Nephron (organoid): ENCODE measurements at regions not wholly inside any gene's neighbourhood (a gene's known extent, or its start where the extent isn't known, plus 50 kb on each side); places are given as distances from the start of the nearest gene placed in this dataset.
A peak's percentile ranks its signal among the peaks of the same experiment; 100 is the strongest.

Experiments
- H3K27ac Mint-ChIP-seq, 3 experiments: 2 replicates each; pipeline ENCODE4 v1.8.0; 2020; ENCODE audit warnings: mixed read lengths in 3 of 3, mild to moderate bottlenecking in 2 of 3, moderate library complexity in 1 of 3
- H3K27me3 Mint-ChIP-seq: 2 replicates; pipeline ENCODE4 v1.8.0; 2021; ENCODE audit warnings: low read depth, mild to moderate bottlenecking, moderate library complexity, mixed read lengths
- H3K36me3 Mint-ChIP-seq: 2 replicates; pipeline ENCODE4 v1.8.0; 2020; ENCODE audit warnings: low read depth, mixed read lengths
- H3K4me1 Mint-ChIP-seq: 2 replicates; pipeline ENCODE4 v1.8.0; 2020; ENCODE audit warnings: mixed read lengths
- H3K4me3 Mint-ChIP-seq, 3 experiments: 2 replicates each; pipeline ENCODE4 v1.8.0; 2020; ENCODE audit warnings: mild to moderate bottlenecking in 3 of 3, mixed read lengths in 3 of 3, moderate library complexity in 2 of 3
- H3K9me3 Mint-ChIP-seq: 2 replicates; pipeline ENCODE4 v1.8.0; 2020; ENCODE audit warnings: mixed read lengths
- TF ChIP-seq, protein P1 (sequence below), 3 experiments: fragments of 200-600 bp; sonication (generic); IDR thresholded peaks; one replicate each; pipeline ENCODE4 v1.5.0; 2021; ENCODE audit warnings: antibody characterized with exemption in 3 of 3; ENCODE audit not compliant: unreplicated experiment in 3 of 3

DNA sequence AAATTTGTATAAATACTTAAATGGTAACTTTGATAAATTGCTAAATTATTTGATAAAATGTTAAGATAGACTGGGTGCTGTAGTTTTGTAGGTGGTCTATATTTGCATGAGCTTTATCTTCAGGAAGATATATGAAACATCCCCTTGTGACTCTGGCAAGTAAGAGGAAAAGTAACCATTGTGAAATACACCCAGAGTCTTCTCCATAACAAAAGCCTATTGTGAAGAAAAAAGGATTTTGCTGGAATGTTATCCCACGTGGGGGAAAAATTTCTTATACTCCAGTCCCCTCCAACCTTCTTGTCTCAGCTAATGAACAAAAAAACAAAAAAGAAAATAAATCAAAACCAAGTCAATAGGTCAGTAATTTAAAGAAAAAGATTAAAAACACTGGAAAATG lies 600.7 kb downstream of the HDGFL1 start:
- H3K9me3 Mint-ChIP-seq = peaks cover 32% of the 10 kb centered on the region
- peaks cover 8% of the 10 kb centered on the region for H3K4me1 Mint-ChIP-seq
- no peaks in the 10 kb centered on the region for H3K27me3 Mint-ChIP-seq
- peak overlapping the region; percentile 4 to 33 (median 29) for H3K27ac Mint-ChIP-seq
- peaks cover 4% of the 10 kb centered on the region for H3K36me3 Mint-ChIP-seq
- H3K4me3 Mint-ChIP-seq = no peak overlapping the region
- TF ChIP-seq, protein P1, sequence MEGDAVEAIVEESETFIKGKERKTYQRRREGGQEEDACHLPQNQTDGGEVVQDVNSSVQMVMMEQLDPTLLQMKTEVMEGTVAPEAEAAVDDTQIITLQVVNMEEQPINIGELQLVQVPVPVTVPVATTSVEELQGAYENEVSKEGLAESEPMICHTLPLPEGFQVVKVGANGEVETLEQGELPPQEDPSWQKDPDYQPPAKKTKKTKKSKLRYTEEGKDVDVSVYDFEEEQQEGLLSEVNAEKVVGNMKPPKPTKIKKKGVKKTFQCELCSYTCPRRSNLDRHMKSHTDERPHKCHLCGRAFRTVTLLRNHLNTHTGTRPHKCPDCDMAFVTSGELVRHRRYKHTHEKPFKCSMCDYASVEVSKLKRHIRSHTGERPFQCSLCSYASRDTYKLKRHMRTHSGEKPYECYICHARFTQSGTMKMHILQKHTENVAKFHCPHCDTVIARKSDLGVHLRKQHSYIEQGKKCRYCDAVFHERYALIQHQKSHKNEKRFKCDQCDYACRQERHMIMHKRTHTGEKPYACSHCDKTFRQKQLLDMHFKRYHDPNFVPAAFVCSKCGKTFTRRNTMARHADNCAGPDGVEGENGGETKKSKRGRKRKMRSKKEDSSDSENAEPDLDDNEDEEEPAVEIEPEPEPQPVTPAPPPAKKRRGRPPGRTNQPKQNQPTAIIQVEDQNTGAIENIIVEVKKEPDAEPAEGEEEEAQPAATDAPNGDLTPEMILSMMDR (IDR thresholded peaks at IDR 0.05; ENCODE audit: unreplicated experiment in 3 of 3) = no peak

DNA sequence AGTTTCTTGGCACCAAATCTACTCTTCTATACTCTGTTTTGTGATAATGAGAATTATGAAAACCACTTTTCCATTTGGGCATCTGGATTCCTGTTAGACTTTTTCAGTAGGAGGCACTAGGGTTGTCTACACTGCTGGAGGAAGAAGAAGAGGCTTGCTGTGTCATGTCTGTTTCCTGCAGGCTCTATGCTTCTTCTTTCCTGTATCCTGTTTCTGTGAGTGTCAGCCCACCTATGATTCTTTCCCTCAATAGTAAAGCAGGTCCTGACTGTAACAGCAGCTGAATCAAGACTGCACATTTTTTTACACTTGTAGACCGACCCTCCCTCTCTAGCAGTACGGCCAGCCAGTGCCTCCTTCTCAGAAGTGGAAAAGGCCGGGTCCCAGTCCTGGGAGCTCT lies 603.9 kb downstream of the HDGFL1 start:
- no peak overlapping the region for H3K4me3 Mint-ChIP-seq
- H3K27ac Mint-ChIP-seq = peak overlapping the region; percentile 53 to 73 (median 69)
- peaks cover 9% of the 10 kb centered on the region for H3K9me3 Mint-ChIP-seq
- peaks cover 29% of the 10 kb centered on the region for H3K4me1 Mint-ChIP-seq
- TF ChIP-seq, protein P1 (IDR thresholded peaks at IDR 0.05; ENCODE audit: unreplicated experiment in 3 of 3) = no peak
- H3K36me3 Mint-ChIP-seq = peaks cover 4% of the 10 kb centered on the region
- no peaks in the 10 kb centered on the region for H3K27me3 Mint-ChIP-seq

GRCh38 chr6:23174781-23175361 lies 605.5 kb downstream of the HDGFL1 start:
- peaks cover 29% of the 10 kb centered on the region for H3K4me1 Mint-ChIP-seq
- H3K27me3 Mint-ChIP-seq = no peaks in the 10 kb centered on the region
- peaks cover 4% of the 10 kb centered on the region for H3K36me3 Mint-ChIP-seq
- TF ChIP-seq, protein P1 (IDR thresholded peaks at IDR 0.05; ENCODE audit: unreplicated experiment in 3 of 3) = no peak
- H3K4me3 Mint-ChIP-seq = no peak overlapping the region
- peak overlapping the region in 2 of 3 experiments; percentile 18 to 28 for H3K27ac Mint-ChIP-seq
- peaks cover 4% of the 10 kb centered on the region for H3K9me3 Mint-ChIP-seq

GRCh38 chr6:23175391-23175790 lies 606.0 kb downstream of the HDGFL1 start:
- H3K4me1 Mint-ChIP-seq = peaks cover 33% of the 10 kb centered on the region
- peaks cover 4% of the 10 kb centered on the region for H3K9me3 Mint-ChIP-seq
- H3K36me3 Mint-ChIP-seq = peaks cover 4% of the 10 kb centered on the region
- H3K27ac Mint-ChIP-seq = peak overlapping the region in 2 of 3 experiments; percentile 18 to 31
- no peak overlapping the region for H3K4me3 Mint-ChIP-seq
- no peaks in the 10 kb centered on the region for H3K27me3 Mint-ChIP-seq
- TF ChIP-seq, protein P1 (IDR thresholded peaks at IDR 0.05; ENCODE audit: unreplicated experiment in 3 of 3) = no peak

- Mint-ChIP-seq H3K27ac (peak overlapping the region in 2 of 3 experiments; percentile 30 to 74), H3K9me3 (no peaks in the 10 kb centered on the region), H3K27me3 (no peaks in the 10 kb centered on the region), H3K36me3 (peaks cover under 1% of the 10 kb centered on the region), H3K4me3 (no peak overlapping the region), H3K4me1 (peaks cover 44% of the 10 kb centered on the region)
- TF ChIP-seq, protein P1 (IDR thresholded peaks at IDR 0.05; ENCODE audit: unreplicated experiment in 3 of 3) = no peak
Observed at GRCh38 chr6:23176471-23176870, 607.1 kb downstream of the HDGFL1 start.

GRCh38 chr6:23176883-23177282 lies 607.5 kb downstream of the HDGFL1 start:
- Mint-ChIP-seq H3K36me3 (no peaks in the 10 kb centered on the region), H3K27ac (peak overlapping the region; percentile 16 to 74 (median 30)), H3K9me3 (no peaks in the 10 kb centered on the region), H3K27me3 (no peaks in the 10 kb centered on the region), H3K4me3 (no peak overlapping the region), H3K4me1 (peaks cover 46% of the 10 kb centered on the region)
- TF ChIP-seq, protein P1 (IDR thresholded peaks at IDR 0.05; ENCODE audit: unreplicated experiment in 3 of 3) = no peak
